DOHH2 (cell line): ENCODE measurements at regions not wholly inside any gene's neighbourhood (a gene's known extent, or its start where the extent isn't known, plus 50 kb on each side); places are given as distances from the start of the nearest gene placed in this dataset.
"Not testable (repeated sequence)": the region's sequence is repeated elsewhere in the genome, so short reads cannot be mapped to it uniquely, and the experiment has no call there.

ENCODE experiments used
- H3F3A ChIP-seq: fragments of 200-600 bp; sonication (generic), shearing (Covaris generic); 2 replicates; pipeline ENCODE4 v1.6.0; 2016; ENCODE audit warnings: antibody characterized with exemption, mild to moderate bottlenecking; ENCODE audit not compliant: control insufficient read depth, insufficient read depth
- H3K27ac ChIP-seq: fragments of 200-600 bp; sonication (generic); 2 replicates; pipeline ENCODE4 v1.5.1; 2014; ENCODE audit warnings: low read depth, mild to moderate bottlenecking, low read length, moderate library complexity
- H3K27me3 ChIP-seq: fragments of 200-600 bp; sonication (generic); 2 replicates; pipeline ENCODE4 v1.6.1; 2014; ENCODE audit warnings: mild to moderate bottlenecking, low read length, mixed read lengths; ENCODE audit not compliant: control insufficient read depth
- H3K36me3 ChIP-seq: fragments of 200-600 bp; sonication (generic); 2 replicates; pipeline ENCODE4 v1.6.1; 2014; ENCODE audit warnings: mild to moderate bottlenecking, low read length, moderate library complexity, mixed read lengths; ENCODE audit not compliant: control insufficient read depth
- H3K4me1 ChIP-seq: fragments of 200-600 bp; sonication (generic); 2 replicates; pipeline ENCODE4 v1.6.1; 2014; ENCODE audit warnings: mild to moderate bottlenecking, low read length, mixed read lengths; ENCODE audit not compliant: control insufficient read depth
- H3K4me2 ChIP-seq: fragments of 200-600 bp; sonication (generic); 2 replicates; pipeline ENCODE4 v1.6.0; 2014; ENCODE audit warnings: mild to moderate bottlenecking, low read length, moderate library complexity
- H3K4me3 ChIP-seq: fragments of 200-600 bp; sonication (generic); 2 replicates; pipeline ENCODE4 v1.5.1; 2014; ENCODE audit warnings: mild to moderate bottlenecking, low read length, mixed read lengths
- H3K79me2 ChIP-seq: fragments of 200-600 bp; sonication (generic); 2 replicates; pipeline ENCODE4 v1.6.1; 2014; ENCODE audit warnings: mild to moderate bottlenecking, low read length, mixed read lengths; ENCODE audit not compliant: control insufficient read depth
- H3K9me2 ChIP-seq: fragments of 200-600 bp; sonication (generic); replicated peaks from 2 replicates; pipeline ENCODE4 v1.6.1; 2014; ENCODE audit warnings: mild to moderate bottlenecking, low read length, mixed read lengths; ENCODE audit not compliant: control insufficient read depth
- H3K9me3 ChIP-seq: fragments of 200-600 bp; sonication (generic); 2 replicates; pipeline ENCODE4 v1.6.1; 2014; ENCODE audit warnings: antibody characterized with exemption, low read length, mixed read lengths; ENCODE audit not compliant: control insufficient read depth, insufficient read depth
- H4K20me1 ChIP-seq: fragments of 200-600 bp; sonication (generic); 2 replicates; pipeline ENCODE4 v1.6.0; 2014; ENCODE audit warnings: low read depth, mild to moderate bottlenecking, antibody characterized with exemption, low read length, moderate library complexity; ENCODE audit not compliant: control insufficient read depth, insufficient read depth
- EZH2phosphoT487 ChIP-seq: fragments of 200-600 bp; sonication (generic); IDR thresholded peaks from 2 replicates; pipeline ENCODE4 v1.6.1; 2017; ENCODE audit warnings: borderline replicate concordance, mild to moderate bottlenecking, antibody characterized with exemption, low read length, moderate library complexity, mixed read lengths
- TF ChIP-seq, protein P1 (sequence below): fragments of 200-600 bp; sonication (generic); IDR thresholded peaks from one replicate; pipeline ENCODE4 v1.5.1; 2014; ENCODE audit warnings: antibody characterized with exemption, mild to moderate bottlenecking, low read depth, low read length; ENCODE audit not compliant: poor library complexity, severe bottlenecking

DNA sequence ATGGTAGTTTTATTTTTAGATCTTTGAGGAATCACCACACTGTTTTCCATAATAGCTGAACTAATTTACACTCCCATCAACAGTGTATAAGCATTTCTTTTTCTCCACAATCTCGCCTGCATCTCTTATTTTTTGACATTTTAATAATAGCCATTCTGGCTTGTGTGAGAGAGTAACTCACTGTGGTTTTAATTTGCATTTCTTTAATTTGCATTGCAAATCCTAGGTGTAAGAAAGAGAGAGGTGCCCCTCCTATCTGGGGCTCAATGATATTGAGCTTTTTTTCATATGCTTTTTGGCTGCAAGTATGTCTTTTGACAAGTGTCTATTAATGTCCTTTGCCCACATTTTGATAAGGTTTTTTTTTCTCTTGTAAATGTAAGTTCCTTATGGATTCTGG lies 106.3 kb upstream of the SLC27A6 start:
- H3K4me2 ChIP-seq: no peak overlapping the region
- H3K9me3 ChIP-seq: no peaks in the 10 kb centered on the region
- no peaks in the 10 kb centered on the region for H3K27me3 ChIP-seq
- H3K79me2 ChIP-seq: no peaks in the 10 kb centered on the region
- H3K9me2 ChIP-seq: no peaks in the 10 kb centered on the region
- no peaks in the 10 kb centered on the region for H3K4me1 ChIP-seq
- no peaks in the 10 kb centered on the region for H3K36me3 ChIP-seq
- no peak overlapping the region for H3K27ac ChIP-seq
- no peaks in the 10 kb centered on the region for H4K20me1 ChIP-seq
- H3F3A ChIP-seq: no peaks in the 10 kb centered on the region
- H3K4me3 ChIP-seq: no peak overlapping the region
- TF ChIP-seq, protein P1, sequence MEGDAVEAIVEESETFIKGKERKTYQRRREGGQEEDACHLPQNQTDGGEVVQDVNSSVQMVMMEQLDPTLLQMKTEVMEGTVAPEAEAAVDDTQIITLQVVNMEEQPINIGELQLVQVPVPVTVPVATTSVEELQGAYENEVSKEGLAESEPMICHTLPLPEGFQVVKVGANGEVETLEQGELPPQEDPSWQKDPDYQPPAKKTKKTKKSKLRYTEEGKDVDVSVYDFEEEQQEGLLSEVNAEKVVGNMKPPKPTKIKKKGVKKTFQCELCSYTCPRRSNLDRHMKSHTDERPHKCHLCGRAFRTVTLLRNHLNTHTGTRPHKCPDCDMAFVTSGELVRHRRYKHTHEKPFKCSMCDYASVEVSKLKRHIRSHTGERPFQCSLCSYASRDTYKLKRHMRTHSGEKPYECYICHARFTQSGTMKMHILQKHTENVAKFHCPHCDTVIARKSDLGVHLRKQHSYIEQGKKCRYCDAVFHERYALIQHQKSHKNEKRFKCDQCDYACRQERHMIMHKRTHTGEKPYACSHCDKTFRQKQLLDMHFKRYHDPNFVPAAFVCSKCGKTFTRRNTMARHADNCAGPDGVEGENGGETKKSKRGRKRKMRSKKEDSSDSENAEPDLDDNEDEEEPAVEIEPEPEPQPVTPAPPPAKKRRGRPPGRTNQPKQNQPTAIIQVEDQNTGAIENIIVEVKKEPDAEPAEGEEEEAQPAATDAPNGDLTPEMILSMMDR: no peak
- TF ChIP-seq EZH2phosphoT487: no peak

DNA sequence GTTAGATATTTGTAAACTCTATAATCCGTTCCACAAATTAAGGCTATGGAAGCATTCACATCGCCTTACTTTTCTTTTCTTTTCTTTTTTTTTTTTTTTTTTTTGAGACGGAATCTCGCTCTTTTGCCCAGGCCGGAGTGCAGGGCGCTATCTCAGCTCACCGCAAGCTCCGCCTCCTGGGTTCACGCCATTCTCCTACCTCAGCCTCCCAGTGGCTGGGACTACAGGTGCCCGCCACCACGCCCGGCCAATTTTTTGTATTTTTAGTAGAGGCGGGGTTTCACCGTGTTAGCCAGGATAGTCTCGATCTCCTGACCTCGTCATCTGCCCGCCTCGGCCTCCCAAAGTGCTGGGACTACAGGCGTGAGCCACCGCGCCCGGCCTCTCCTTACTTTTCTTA lies 104.1 kb upstream of the SLC27A6 start:
- not testable (repeated sequence) for H3K36me3 ChIP-seq, H3K9me3 ChIP-seq, H3K4me2 ChIP-seq, H3F3A ChIP-seq, H4K20me1 ChIP-seq, H3K27me3 ChIP-seq, H3K4me3 ChIP-seq, H3K79me2 ChIP-seq, H3K9me2 ChIP-seq, H3K4me1 ChIP-seq, H3K27ac ChIP-seq

DNA sequence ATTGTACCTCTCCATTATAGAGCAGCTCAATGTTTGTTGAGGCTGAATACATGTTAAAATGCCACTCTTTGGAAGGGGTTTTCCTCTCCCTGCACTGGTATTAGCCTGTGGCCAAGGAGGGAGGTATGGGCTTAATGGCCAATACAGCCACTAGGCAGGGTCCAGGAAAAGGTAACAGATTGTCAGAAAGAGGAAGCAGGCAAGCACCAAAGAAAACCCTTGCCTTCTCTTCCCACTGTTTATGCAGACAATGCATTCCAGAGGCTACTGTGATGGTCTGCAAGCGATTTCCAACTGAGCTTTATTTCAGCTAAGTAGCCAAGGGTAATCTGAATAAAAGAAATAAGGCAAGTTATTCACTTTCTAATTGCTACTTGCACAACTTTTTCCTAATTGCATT lies 95.3 kb upstream of the SLC27A6 start:
- no peak overlapping the region for H3K27ac ChIP-seq
- no peaks in the 10 kb centered on the region for H3K9me2 ChIP-seq
- no peaks in the 10 kb centered on the region for H3K9me3 ChIP-seq
- H3K79me2 ChIP-seq: no peaks in the 10 kb centered on the region
- H3K36me3 ChIP-seq: no peaks in the 10 kb centered on the region
- no peaks in the 10 kb centered on the region for H3K27me3 ChIP-seq
- H4K20me1 ChIP-seq: no peaks in the 10 kb centered on the region
- H3K4me1 ChIP-seq: no peaks in the 10 kb centered on the region
- no peak for TF ChIP-seq EZH2phosphoT487
- TF ChIP-seq, protein P1: no peak
- H3K4me2 ChIP-seq: no peak overlapping the region
- no peak overlapping the region for H3K4me3 ChIP-seq
- no peaks in the 10 kb centered on the region for H3F3A ChIP-seq

DNA sequence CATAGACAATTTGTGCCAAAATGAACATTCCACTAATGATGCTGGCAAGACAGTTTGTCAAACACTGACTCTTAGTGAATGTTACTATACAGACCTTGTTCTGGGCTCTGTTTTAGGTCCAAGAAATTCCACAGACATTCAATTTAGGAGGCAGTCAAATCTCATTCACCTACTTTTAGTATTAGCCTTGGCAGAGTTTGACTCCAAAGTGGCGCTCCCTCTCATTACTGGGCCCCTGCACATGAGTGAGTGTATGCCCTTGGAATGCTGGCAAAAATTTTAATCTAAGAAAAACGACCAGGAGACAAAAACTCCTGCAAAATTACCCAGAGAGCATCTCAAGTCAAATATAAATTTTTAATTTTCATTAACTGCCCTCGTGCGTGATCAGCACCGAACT lies 94.9 kb upstream of the SLC27A6 start:
- Histone ChIP-seq H3K9me3 (no peaks in the 10 kb centered on the region), H3K4me2 (no peak overlapping the region), H3K9me2 (no peaks in the 10 kb centered on the region), H3K27ac (no peak overlapping the region), H3K36me3 (no peaks in the 10 kb centered on the region), H3K27me3 (no peaks in the 10 kb centered on the region), H3K4me1 (no peaks in the 10 kb centered on the region), H3K79me2 (no peaks in the 10 kb centered on the region), H3F3A (no peaks in the 10 kb centered on the region), H3K4me3 (no peak overlapping the region), H4K20me1 (no peaks in the 10 kb centered on the region)
- no peak for TF ChIP-seq EZH2phosphoT487
- TF ChIP-seq, protein P1: no peak
